Body of pancreas (tissue), 4 donors: ENCODE measurements at regions not wholly inside any gene's neighbourhood (a gene's known extent, or its start where the extent isn't known, plus 50 kb on each side); places are given as distances from the start of the nearest gene placed in this dataset.

Experiments
- ATAC-seq: fragments of 150-250 bp; one replicate; pipeline ENCODE4 v1.9.1; 2016
- DNase-seq, 4 donors: peaks; one replicate each; pipeline ENCODE4 v3.0.0-alpha.2; 2019
- H3K27ac ChIP-seq, 4 donors: fragments of 200-600 bp; sonication (generic); 1 replicate in 3 of 4; 2 replicates in 1 of 4; pipeline versions ENCODE4 v1.5.1 to v1.6.1; 2016 to 2019; ENCODE audit warnings: mild to moderate bottlenecking in 1 of 4, mixed read lengths in 1 of 4, moderate library complexity in 1 of 4
- H3K27me3 ChIP-seq, 2 donors: fragments of 200-600 bp; sonication (generic); one replicate each; pipeline ENCODE4 v1.6.0; 2016; ENCODE audit warnings: mild to moderate bottlenecking in 1 of 2
- H3K36me3 ChIP-seq, 2 donors: fragments of 200-600 bp; sonication (generic); replicated peaks in 1 of 2; 2 replicates each; pipeline ENCODE4 v1.5.1; 2016; ENCODE audit warnings: low read depth in 2 of 2; ENCODE audit not compliant: insufficient read depth in 1 of 2
- H3K4me1 ChIP-seq: fragments of 200-600 bp; sonication (generic); one replicate; pipeline ENCODE4 v1.6.0; 2016
- H3K4me3 ChIP-seq, 2 donors: fragments of 200-600 bp; sonication (generic); 1 replicate in 1 of 2; 2 replicates in 1 of 2; pipeline ENCODE4 v1.5.1; 2016 to 2019
- H3K9me3 ChIP-seq, 3 donors: fragments of 200-600 bp; sonication (generic); 1 replicate in 2 of 3; 2 replicates in 1 of 3; pipeline ENCODE4 v1.5.1; 2016
- CTCF ChIP-seq, 7 experiments: fragments of 450-650 bp in 4 of 7; fragments of 200-600 bp in 3 of 7; sonication (generic) in 3 of 7; IDR thresholded peaks; one replicate each; pipeline ENCODE4 v1.5.1; 2016 to 2019; ENCODE audit warnings: antibody characterized with exemption in 7 of 7
- POLR2A ChIP-seq, 3 donors: fragments of 450-650 bp; IDR thresholded peaks; one replicate each; pipeline ENCODE4 v1.6.1; 2016; ENCODE audit warnings: antibody characterized with exemption in 3 of 3, mild to moderate bottlenecking in 2 of 3
- WGBS, 2 donors: methylation state at CpG; one replicate each; pipeline ENCODE4 v1.1.5; 2017; 5-methylcytosine and 5-hydroxymethylcytosine counted together
- intact Hi-C: fragments of 100-400 bp; cut with DNase I; formaldehyde crosslinking; loops from one replicate; pipeline ENCODE4 v1.15.1; 2023

GRCh38 chr6:77143659-77144447 lies 319.4 kb downstream of the HTR1B start:
- no peak overlapping the region for H3K4me3 ChIP-seq
- H3K27ac ChIP-seq, result peak overlapping the region; percentile 6 to 68 (median 40)
- H3K9me3 ChIP-seq, result no peaks in the 10 kb centered on the region
- H3K4me1 ChIP-seq, result peaks cover 5% of the 10 kb centered on the region
- no peaks in the 10 kb centered on the region for H3K36me3 ChIP-seq
- TF ChIP-seq POLR2A (IDR thresholded peaks at IDR 0.05), result no peak
- TF ChIP-seq CTCF (IDR thresholded peaks at IDR 0.05), result no peak
- 30 to 40% methylated on average over 5 of the region's 5 CpGs for WGBS, 2 donors
- DNase-seq (peak; percentile 61 to 77 (median 70)), ATAC-seq (peak; percentile 81)
- no peaks in the 10 kb centered on the region for H3K27me3 ChIP-seq
- intact Hi-C loops, result no loop called here

- DNase-seq (no peak), ATAC-seq (peak; percentile 24)
- H3K9me3 ChIP-seq, result no peaks in the 10 kb centered on the region
- TF ChIP-seq POLR2A (IDR thresholded peaks at IDR 0.05) (no peak), CTCF (IDR thresholded peaks at IDR 0.05) (no peak)
- no peaks in the 10 kb centered on the region for H3K36me3 ChIP-seq
- no peaks in the 10 kb centered on the region for H3K4me1 ChIP-seq
- H3K27me3 ChIP-seq, result no peaks in the 10 kb centered on the region
- H3K27ac ChIP-seq, result no peak overlapping the region
- intact Hi-C loops, result no loop called here
- no peak overlapping the region for H3K4me3 ChIP-seq
Observed at GRCh38 chr6:77136086-77136485, 327.2 kb downstream of the HTR1B start.

GRCh38 chr6:77133031-77133430 lies 330.3 kb downstream of the HTR1B start:
- H3K27ac ChIP-seq, result no peak overlapping the region
- peaks cover 0 to 6% (median 0%) of the 10 kb centered on the region in 3 donors for H3K9me3 ChIP-seq
- no peaks in the 10 kb centered on the region for H3K36me3 ChIP-seq
- 83 to 86% methylated on average over 5 of the region's 5 CpGs for WGBS, 2 donors
- no peak for TF ChIP-seq CTCF (IDR thresholded peaks at IDR 0.05)
- TF ChIP-seq POLR2A (IDR thresholded peaks at IDR 0.05), result no peak
- intact Hi-C loops, result no loop called here
- no peaks in the 10 kb centered on the region for H3K27me3 ChIP-seq
- no peak overlapping the region for H3K4me3 ChIP-seq
- H3K4me1 ChIP-seq, result no peaks in the 10 kb centered on the region
- no peak for ATAC-seq
- no peak for DNase-seq

GRCh38 chr6:77131426-77131825 lies 331.9 kb downstream of the HTR1B start:
- Histone ChIP-seq H3K9me3 (peaks cover 0 to 6% (median 0%) of the 10 kb centered on the region in 3 donors), H3K27me3 (no peaks in the 10 kb centered on the region), H3K36me3 (no peaks in the 10 kb centered on the region), H3K4me1 (no peaks in the 10 kb centered on the region), H3K4me3 (no peak overlapping the region), H3K27ac (no peak overlapping the region)
- TF ChIP-seq CTCF (IDR thresholded peaks at IDR 0.05) (no peak), POLR2A (IDR thresholded peaks at IDR 0.05) (no peak)
- no peak for ATAC-seq
- intact Hi-C loops, result no loop called here
- no peak for DNase-seq
- 85 to 87% methylated on average over 4 of the region's 4 CpGs for WGBS, 2 donors

- H3K36me3 ChIP-seq, result no peaks in the 10 kb centered on the region
- no peaks in the 10 kb centered on the region for H3K4me1 ChIP-seq
- H3K9me3 ChIP-seq, result peaks cover 0 to 6% (median 0%) of the 10 kb centered on the region in 3 donors
- intact Hi-C loops, result no loop called here
- DNase-seq (no peak), ATAC-seq (no peak)
- H3K27ac ChIP-seq, result no peak overlapping the region
- no peaks in the 10 kb centered on the region for H3K27me3 ChIP-seq
- WGBS, 2 donors, result 86 to 92% methylated on average over 1 of the region's 1 CpG
- H3K4me3 ChIP-seq, result no peak overlapping the region
- TF ChIP-seq POLR2A (IDR thresholded peaks at IDR 0.05) (no peak), CTCF (IDR thresholded peaks at IDR 0.05) (peak in 2 of 7 experiments; percentile 14 to 30)
Observed at GRCh38 chr6:77124604-77125003, 338.7 kb downstream of the HTR1B start.
